Right lobe of liver (tissue), 4 donors: ENCODE measurements at regions not wholly inside any gene's neighbourhood (a gene's known extent, or its start where the extent isn't known, plus 50 kb on each side); places are given as distances from the start of the nearest gene placed in this dataset.
"Not testable (repeated sequence)": the region's sequence is repeated elsewhere in the genome, so short reads cannot be mapped to it uniquely, and the experiment has no call there.

ENCODE experiments used
- POLR2A ChIP-seq: fragments of 450-650 bp; IDR thresholded peaks from one replicate; pipeline ENCODE4 v1.6.1; 2017; ENCODE audit warnings: antibody characterized with exemption, mild to moderate bottlenecking
- TF ChIP-seq, protein P1 (sequence below), 4 donors: fragments of 200-600 bp in 3 of 4; fragments of 450-650 bp in 1 of 4; IDR thresholded peaks; one replicate each; pipeline versions ENCODE4 v1.5.1 to v1.8.0; 2016 to 2022; ENCODE audit warnings: antibody characterized with exemption in 4 of 4, mild to moderate bottlenecking in 2 of 4
- donor health status: DM: no; HTN: no; CAD: no.
- donor health status: DM: no; HTN: no; CAD: no.
- donor health status: DM: no; HTN: yes; CAD: no.

DNA sequence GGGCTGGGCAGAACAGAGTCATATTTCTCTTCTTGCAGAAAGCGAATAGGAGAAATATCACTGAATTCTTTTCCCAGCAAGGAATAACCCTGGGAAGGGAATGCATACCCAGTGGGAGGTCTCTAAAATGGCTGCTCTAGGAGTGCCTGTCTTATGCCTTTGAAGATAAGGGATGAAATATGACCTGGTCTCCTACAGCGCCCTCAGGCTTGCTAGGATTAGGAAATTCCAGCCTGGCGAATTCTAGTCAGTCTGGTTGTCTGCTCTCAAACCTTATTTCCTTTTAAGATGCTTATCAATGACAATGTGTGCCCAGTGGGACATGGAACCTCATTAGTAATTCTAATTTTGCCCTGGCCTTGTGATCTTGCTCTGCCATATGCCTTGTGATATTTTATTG, 677.7 kb downstream of the RWDD3 start:
- TF ChIP-seq, protein P1, sequence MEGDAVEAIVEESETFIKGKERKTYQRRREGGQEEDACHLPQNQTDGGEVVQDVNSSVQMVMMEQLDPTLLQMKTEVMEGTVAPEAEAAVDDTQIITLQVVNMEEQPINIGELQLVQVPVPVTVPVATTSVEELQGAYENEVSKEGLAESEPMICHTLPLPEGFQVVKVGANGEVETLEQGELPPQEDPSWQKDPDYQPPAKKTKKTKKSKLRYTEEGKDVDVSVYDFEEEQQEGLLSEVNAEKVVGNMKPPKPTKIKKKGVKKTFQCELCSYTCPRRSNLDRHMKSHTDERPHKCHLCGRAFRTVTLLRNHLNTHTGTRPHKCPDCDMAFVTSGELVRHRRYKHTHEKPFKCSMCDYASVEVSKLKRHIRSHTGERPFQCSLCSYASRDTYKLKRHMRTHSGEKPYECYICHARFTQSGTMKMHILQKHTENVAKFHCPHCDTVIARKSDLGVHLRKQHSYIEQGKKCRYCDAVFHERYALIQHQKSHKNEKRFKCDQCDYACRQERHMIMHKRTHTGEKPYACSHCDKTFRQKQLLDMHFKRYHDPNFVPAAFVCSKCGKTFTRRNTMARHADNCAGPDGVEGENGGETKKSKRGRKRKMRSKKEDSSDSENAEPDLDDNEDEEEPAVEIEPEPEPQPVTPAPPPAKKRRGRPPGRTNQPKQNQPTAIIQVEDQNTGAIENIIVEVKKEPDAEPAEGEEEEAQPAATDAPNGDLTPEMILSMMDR (IDR thresholded peaks at IDR 0.05): not testable (repeated sequence)
- not testable (repeated sequence) for TF ChIP-seq POLR2A
